PC-9 (cell line): ENCODE measurements at regions not wholly inside any gene's neighbourhood (a gene's known extent, or its start where the extent isn't known, plus 50 kb on each side); places are given as distances from the start of the nearest gene placed in this dataset.

Experiments used
- BruUV-seq: library from RNA; stranded (reverse); fragments of 400-500 nt; replicated peaks from 2 replicates; lab custom pipeline; 2021; lab: Mats Ljungman, UMichigan
- CTCF ChIA-PET: fragments of 300-600 bp; sonication (Branson Sonifier 250); formaldehyde crosslinking; loops from one replicate; lab custom pipeline; 2022; ENCODE audit warnings: antibody characterized with exemption; lab: Charles Lee
- POLR2A ChIA-PET: fragments of 300-600 bp; sonication (Branson Sonifier 250); formaldehyde crosslinking; loops from one replicate; lab custom pipeline; 2022; ENCODE audit warnings: antibody characterized with exemption; ENCODE audit not compliant: unreplicated experiment; lab: Charles Lee
- DNase-seq, 2 experiments: peaks; one replicate each; pipeline versions ENCODE4 v3.0.0 to v3.0.0-alpha.2; 2015 to 2022; ENCODE audit warnings: mixed read lengths in 1 of 2
- H2AFZ ChIP-seq: fragments of 200-600 bp; sonication (generic); 2 replicates; pipeline ENCODE4 v1.8.1; 2017; ENCODE audit warnings: antibody characterized with exemption
- H3F3A ChIP-seq: fragments of 200-600 bp; sonication (generic); 2 replicates; pipeline ENCODE4 v1.8.1; 2017; ENCODE audit warnings: antibody characterized with exemption, mild to moderate bottlenecking, low read depth; ENCODE audit not compliant: insufficient read depth
- H3K27ac ChIP-seq: fragments of 200-600 bp; sonication (generic); 2 replicates; pipeline ENCODE4 v1.6.1; 2016; ENCODE audit warnings: mixed run types
- H3K27me3 ChIP-seq: fragments of 200-600 bp; sonication (generic); 2 replicates; pipeline ENCODE4 v1.6.1; 2016; ENCODE audit warnings: low read depth, mixed run types; ENCODE audit not compliant: insufficient read depth
- H3K36me3 ChIP-seq: fragments of 200-600 bp; sonication (generic); 2 replicates; pipeline ENCODE4 v1.6.1; 2016; ENCODE audit warnings: low read depth, mixed run types
- H3K4me1 ChIP-seq: fragments of 200-600 bp; sonication (generic); replicated peaks from 2 replicates; pipeline ENCODE4 v1.6.1; 2016; ENCODE audit warnings: mixed run types; ENCODE audit not compliant: insufficient read depth
- H3K4me2 ChIP-seq: fragments of 200-600 bp; sonication (generic); 2 replicates; pipeline ENCODE4 v1.6.1; 2017; ENCODE audit warnings: mixed run types
- H3K4me3 ChIP-seq: fragments of 200-600 bp; sonication (generic); 2 replicates; pipeline ENCODE4 v1.6.1; 2016; ENCODE audit warnings: mixed run types
- H3K79me2 ChIP-seq: fragments of 200-600 bp; sonication (generic); 2 replicates; pipeline ENCODE4 v1.6.1; 2017; ENCODE audit warnings: low read depth, mixed run types
- H3K9me2 ChIP-seq: fragments of 200-600 bp; sonication (generic); 2 replicates; pipeline ENCODE4 v1.8.1; 2017; ENCODE audit warnings: mild to moderate bottlenecking; ENCODE audit not compliant: insufficient read depth
- H3K9me3 ChIP-seq: fragments of 200-600 bp; sonication (generic); 2 replicates; pipeline ENCODE4 v1.8.1; 2016; ENCODE audit warnings: low read depth; ENCODE audit not compliant: insufficient read depth
- H4K20me1 ChIP-seq: fragments of 200-600 bp; sonication (generic); 2 replicates; pipeline ENCODE4 v1.8.1; 2017; ENCODE audit not compliant: insufficient read depth
- EZH2 ChIP-seq: fragments of 200-600 bp; sonication (generic); IDR thresholded peaks from 2 replicates; pipeline ENCODE4 v1.8.0; 2017; ENCODE audit warnings: antibody characterized with exemption, low read depth
- intact Hi-C: fragments of 100-400 bp; cut with micrococcal nuclease; formaldehyde crosslinking; loops from one replicate; pipeline ENCODE4 v1.10.0; 2022; ENCODE audit not compliant: unreplicated experiment
- TF ChIP-seq, protein P1 (sequence below): fragments of 200-600 bp; sonication (generic); conservative IDR thresholded peaks from 2 replicates; pipeline ENCODE4 v1.6.1; 2017; ENCODE audit warnings: mixed run types, antibody characterized with exemption, mild to moderate bottlenecking, moderate library complexity

GRCh38 chr3:102733791-102734563 lies 299.2 kb downstream of the ZPLD1 start:
- no peaks in the 10 kb centered on the region for H3K4me1 ChIP-seq
- no peak overlapping the region for H3K4me2 ChIP-seq
- no peak overlapping the region for H3K4me3 ChIP-seq
- ChIA-PET POLR2A (interaction anchor here (0.6 kb wide), 2 partner anchors 18 to 182 kb away, joined by 3 read pairs; no protein-coding TSS in a partner anchor), CTCF (no interaction called here)
- H4K20me1 ChIP-seq, result no peaks in the 10 kb centered on the region
- peak in 1 of 2 experiments; percentile 38 for DNase-seq
- H3K79me2 ChIP-seq, result no peaks in the 10 kb centered on the region
- no peaks in the 10 kb centered on the region for H3K9me3 ChIP-seq
- no peak overlapping the region for H3K27ac ChIP-seq
- no peaks in the 10 kb centered on the region for H3K9me2 ChIP-seq
- H2AFZ ChIP-seq, result no peak overlapping the region
- intact Hi-C loops, result loop anchor here (1.0 to 5.0 kb wide), 2 partner anchors 19 to 52 kb away; no protein-coding TSS in a partner anchor
- TF ChIP-seq, protein P1, sequence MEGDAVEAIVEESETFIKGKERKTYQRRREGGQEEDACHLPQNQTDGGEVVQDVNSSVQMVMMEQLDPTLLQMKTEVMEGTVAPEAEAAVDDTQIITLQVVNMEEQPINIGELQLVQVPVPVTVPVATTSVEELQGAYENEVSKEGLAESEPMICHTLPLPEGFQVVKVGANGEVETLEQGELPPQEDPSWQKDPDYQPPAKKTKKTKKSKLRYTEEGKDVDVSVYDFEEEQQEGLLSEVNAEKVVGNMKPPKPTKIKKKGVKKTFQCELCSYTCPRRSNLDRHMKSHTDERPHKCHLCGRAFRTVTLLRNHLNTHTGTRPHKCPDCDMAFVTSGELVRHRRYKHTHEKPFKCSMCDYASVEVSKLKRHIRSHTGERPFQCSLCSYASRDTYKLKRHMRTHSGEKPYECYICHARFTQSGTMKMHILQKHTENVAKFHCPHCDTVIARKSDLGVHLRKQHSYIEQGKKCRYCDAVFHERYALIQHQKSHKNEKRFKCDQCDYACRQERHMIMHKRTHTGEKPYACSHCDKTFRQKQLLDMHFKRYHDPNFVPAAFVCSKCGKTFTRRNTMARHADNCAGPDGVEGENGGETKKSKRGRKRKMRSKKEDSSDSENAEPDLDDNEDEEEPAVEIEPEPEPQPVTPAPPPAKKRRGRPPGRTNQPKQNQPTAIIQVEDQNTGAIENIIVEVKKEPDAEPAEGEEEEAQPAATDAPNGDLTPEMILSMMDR, result no peak
- no peak for TF ChIP-seq EZH2
- H3K36me3 ChIP-seq, result no peaks in the 10 kb centered on the region
- H3K27me3 ChIP-seq, result no peaks in the 10 kb centered on the region
- no peaks in the 10 kb centered on the region for H3F3A ChIP-seq
- no TSS peak for BruUV-seq

DNA sequence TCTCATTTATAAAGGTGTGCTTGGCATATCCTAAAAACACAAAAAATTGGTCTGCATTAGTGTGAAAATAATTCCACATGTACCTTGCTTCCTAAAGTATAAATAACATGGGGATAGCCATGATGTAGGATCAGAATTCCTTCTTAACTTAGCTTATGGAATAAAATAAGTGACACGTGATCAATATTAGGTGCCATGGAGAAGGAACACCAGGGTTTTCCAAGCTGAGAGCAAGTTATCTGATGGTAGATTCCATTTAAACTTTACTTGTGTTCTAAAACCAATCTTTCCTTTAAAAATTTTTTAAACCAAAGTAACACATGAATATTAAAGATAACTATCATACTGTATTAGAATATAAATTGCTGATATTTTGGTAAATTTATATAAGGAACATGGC lies 300.5 kb downstream of the ZPLD1 start:
- Histone ChIP-seq H3F3A (no peaks in the 10 kb centered on the region), H3K4me3 (no peak overlapping the region), H3K27me3 (no peaks in the 10 kb centered on the region), H3K36me3 (no peaks in the 10 kb centered on the region), H3K79me2 (no peaks in the 10 kb centered on the region), H3K9me3 (no peaks in the 10 kb centered on the region), H3K4me2 (no peak overlapping the region), H4K20me1 (no peaks in the 10 kb centered on the region), H3K9me2 (no peaks in the 10 kb centered on the region), H3K27ac (no peak overlapping the region), H2AFZ (no peak overlapping the region), H3K4me1 (no peaks in the 10 kb centered on the region)
- no peak for DNase-seq
- no TSS peak for BruUV-seq
- ChIA-PET CTCF (no interaction called here), POLR2A (no interaction called here)
- no peak for TF ChIP-seq EZH2
- TF ChIP-seq, protein P1, result no peak
- intact Hi-C loops, result no loop called here

DNA sequence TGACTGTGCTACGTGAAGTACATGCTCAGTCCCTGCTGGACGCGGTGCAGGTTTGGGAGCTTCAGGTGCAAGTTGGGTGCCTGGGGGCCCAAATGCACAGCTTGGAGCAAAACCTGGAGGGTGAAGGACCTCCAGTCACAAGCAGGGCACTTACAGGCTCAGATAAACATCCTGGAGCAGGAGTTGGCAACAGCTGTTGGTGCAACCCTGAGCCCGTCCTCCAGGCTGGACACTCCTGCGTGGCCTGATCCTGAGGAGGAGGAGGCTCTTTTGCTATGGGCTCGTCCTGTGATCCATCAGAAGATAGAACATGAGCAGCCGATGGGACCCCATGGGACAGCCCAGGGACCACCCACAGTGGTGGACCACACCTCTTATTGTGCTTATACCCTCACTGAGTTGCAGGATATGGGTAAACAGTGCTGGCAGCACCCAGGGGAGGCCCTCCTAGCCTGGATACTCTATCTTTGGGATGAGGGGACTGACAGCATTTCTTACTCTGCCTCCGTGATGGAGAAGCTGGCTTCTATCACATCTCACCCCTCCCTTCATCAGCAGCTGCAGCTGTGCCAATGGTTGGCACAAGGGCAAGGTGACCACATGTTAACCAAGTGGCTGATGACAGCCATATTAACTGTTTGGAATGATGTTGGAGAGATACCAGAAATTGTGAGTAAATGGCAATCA lies 301.6 kb downstream of the ZPLD1 start:
- Histone ChIP-seq H3K9me3 (no peaks in the 10 kb centered on the region), H3K4me3 (no peak overlapping the region), H3K9me2 (no peaks in the 10 kb centered on the region), H3K27me3 (no peaks in the 10 kb centered on the region), H3K27ac (no peak overlapping the region), H3K4me1 (no peaks in the 10 kb centered on the region), H3K36me3 (no peaks in the 10 kb centered on the region), H4K20me1 (no peaks in the 10 kb centered on the region), H3F3A (no peaks in the 10 kb centered on the region), H2AFZ (no peak overlapping the region), H3K79me2 (no peaks in the 10 kb centered on the region), H3K4me2 (no peak overlapping the region)
- intact Hi-C loops, result no loop called here
- CTCF ChIA-PET, result no interaction called here
- TF ChIP-seq EZH2, result no peak
- DNase-seq, result no peak
- no TSS peak for BruUV-seq
- POLR2A ChIA-PET, result no interaction called here
